GM12878 (cell line): ENCODE measurements at regions not wholly inside any gene's neighbourhood (a gene's known extent, or its start where the extent isn't known, plus 50 kb on each side); places are given as distances from the start of the nearest gene placed in this dataset.

Source experiments
- ATAC-seq: fragments of 200-7000 bp; cut with Tn5 transposase; 3 replicates; pipeline ENCODE4 v1.9.1; 2020; ENCODE audit warnings: mild to moderate bottlenecking, moderate library complexity
- BruUV-seq: library from RNA; stranded (reverse); fragments of 400-500 nt; replicated peaks from 2 replicates; lab custom pipeline; 2021; lab: Mats Ljungman, UMichigan
- CTCF ChIA-PET: fragments of 300-600 bp; sonication (Branson Sonifier 250); formaldehyde crosslinking; extraction: SDS; loops from one replicate; lab custom pipeline; 2021; ENCODE audit warnings: inconsistent platforms; lab: Yijun Ruan, JAX
- POLR2A ChIA-PET: fragments of 350-600 bp; formaldehyde crosslinking; extraction: SDS; loops from one replicate; lab custom pipeline; 2021; ENCODE audit warnings: inconsistent platforms; lab: Charles Lee
- RAD21 ChIA-PET: fragments of 300-600 bp; sonication (Branson Sonifier 250); formaldehyde crosslinking; loops from one replicate; lab custom pipeline; 2023; ENCODE audit warnings: antibody characterized with exemption; ENCODE audit not compliant: unreplicated experiment; lab: Charles Lee
- SMC1A ChIA-PET: fragments of 300-600 bp; sonication (Branson Sonifier 250); formaldehyde crosslinking; loops from one replicate; lab custom pipeline; 2023; ENCODE audit not compliant: unreplicated experiment, uncharacterized antibody; lab: Charles Lee
- DNase-seq: peaks from one replicate; pipeline ENCODE4 v3.0.0-alpha.2; 2011; ENCODE audit warnings: low read depth, low spot score
- FAIRE-seq: peaks from 3 replicates; lab custom pipeline; 2011; peaks lifted over from hg19 to GRCh38; lab: Jason Lieb, UNC
- H2AFZ ChIP-seq: 2 replicates; pipeline ENCODE4 v1.6.0; 2011; ENCODE audit warnings: low read depth, low read length, control low read depth; ENCODE audit not compliant: control insufficient read depth
- H3K27ac ChIP-seq: 2 replicates; pipeline ENCODE4 v1.5.1; 2011; ENCODE audit warnings: control low read depth; ENCODE audit not compliant: control insufficient read depth, insufficient read depth
- H3K27me3 ChIP-seq, 2 experiments: replicated peaks in 1 of 2; 2 replicates each; pipeline versions ENCODE4 v1.6.0 to v1.6.1; 2011; ENCODE audit warnings: low read length in 1 of 2; ENCODE audit not compliant: control insufficient read depth in 2 of 2, insufficient read depth in 2 of 2
- H3K36me3 ChIP-seq, 2 experiments: 2 replicates each; pipeline ENCODE4 v1.5.1; 2011; ENCODE audit warnings: low read length in 1 of 2; ENCODE audit not compliant: control insufficient read depth in 2 of 2, insufficient read depth in 2 of 2
- H3K4me1 ChIP-seq: 2 replicates; pipeline ENCODE4 v1.6.1; 2011; ENCODE audit warnings: mild to moderate bottlenecking, low read length, moderate library complexity, mixed read lengths; ENCODE audit not compliant: control insufficient read depth, insufficient read depth
- H3K4me2 ChIP-seq: 2 replicates; pipeline ENCODE4 v1.6.0; 2011; ENCODE audit warnings: control low read depth; ENCODE audit not compliant: control insufficient read depth, insufficient read depth
- H3K4me3 ChIP-seq: fragments of 200-600 bp; sonication (generic); 2 replicates; pipeline ENCODE4 v1.5.1; 2016
- H3K79me2 ChIP-seq: 2 replicates; pipeline ENCODE4 v1.6.0; 2011; ENCODE audit warnings: low read length; ENCODE audit not compliant: control insufficient read depth, insufficient read depth
- H3K9ac ChIP-seq: 2 replicates; pipeline ENCODE4 v1.8.0; 2011; ENCODE audit warnings: low read length, control low read depth, mixed read lengths; ENCODE audit not compliant: control insufficient read depth, insufficient read depth
- H3K9me3 ChIP-seq: replicated peaks from 3 replicates; pipeline ENCODE4 v1.5.1; 2011; ENCODE audit warnings: mild to moderate bottlenecking, low read length; ENCODE audit not compliant: control insufficient read depth, insufficient read depth
- H4K20me1 ChIP-seq: 2 replicates; pipeline ENCODE4 v1.6.0; 2011; ENCODE audit not compliant: control insufficient read depth, insufficient read depth
- ASH2L ChIP-seq: fragments of 300-600, 200-600 bp; sonication (generic); IDR thresholded peaks from 2 replicates; pipeline ENCODE4 v1.6.1; 2017; ENCODE audit warnings: low read depth, mild to moderate bottlenecking, borderline replicate concordance
- ETV6 ChIP-seq, 2 experiments: fragments of 450-650 bp in 1 of 2; IDR thresholded peaks in 1 of 2; conservative IDR thresholded peaks in 1 of 2; 2 replicates each; pipeline ENCODE4 v1.6.1; 2014; ENCODE audit warnings: antibody characterized with exemption in 1 of 2, borderline replicate concordance in 1 of 2, low read depth in 1 of 2, mild to moderate bottlenecking in 1 of 2, moderate library complexity in 1 of 2
- KLF5 ChIP-seq: fragments of 450-650 bp; IDR thresholded peaks from 2 replicates; pipeline ENCODE4 v1.6.1; 2014; ENCODE audit warnings: mild to moderate bottlenecking; ENCODE audit not compliant: partially characterized antibody
- POLR2A ChIP-seq: IDR thresholded peaks from 2 replicates; pipeline ENCODE4 v1.6.1; 2011; ENCODE audit warnings: low read depth, mild to moderate bottlenecking, low read length
- TARDBP ChIP-seq: IDR thresholded peaks from 2 replicates; pipeline ENCODE4 v1.6.1; 2016; ENCODE audit warnings: borderline replicate concordance
- WGBS: methylation state at CpG from one replicate; pipeline ENCODE4 v1.1.6; 2016; ENCODE audit warnings: low lambda C conversion rate; ENCODE audit not compliant: insufficient replicate concordance, insufficient coverage; ENCODE audit errors: missing lambda C conversion rate; 5-methylcytosine and 5-hydroxymethylcytosine counted together
- in situ Hi-C: fragments of 300-500 bp; cut with MboI; formaldehyde crosslinking; loops from 9 replicates; pipeline ENCODE4 v1.14.3; 2018; ENCODE audit warnings: mixed read lengths
- intact Hi-C: fragments of 100-400 bp; cut with micrococcal nuclease; formaldehyde crosslinking; loops from one replicate; pipeline ENCODE4 v1.14.2; 2022; ENCODE audit not compliant: unreplicated experiment
- TF ChIP-seq, protein P1 (sequence below): fragments of 450-650 bp; IDR thresholded peaks from 2 replicates; pipeline ENCODE4 v1.6.1; 2017; ENCODE audit warnings: mild to moderate bottlenecking, moderate library complexity
- TF ChIP-seq, protein P2 (sequence below): fragments of 450-650 bp; formaldehyde crosslinking; IDR thresholded peaks from 2 replicates; pipeline ENCODE4 v1.4.0; 2022; ENCODE audit warnings: mild to moderate bottlenecking, moderate library complexity
- TF ChIP-seq, protein P3 (sequence below): fragments of 450-650 bp; IDR thresholded peaks from 2 replicates; pipeline ENCODE4 v1.6.1; 2017; ENCODE audit warnings: low read depth, mild to moderate bottlenecking, moderate library complexity
- TF ChIP-seq, protein P4 (sequence below): fragments of 150-350 bp; IDR thresholded peaks from 2 replicates; pipeline ENCODE4 v1.6.1; 2016; ENCODE audit warnings: low read depth, low read length

DNA sequence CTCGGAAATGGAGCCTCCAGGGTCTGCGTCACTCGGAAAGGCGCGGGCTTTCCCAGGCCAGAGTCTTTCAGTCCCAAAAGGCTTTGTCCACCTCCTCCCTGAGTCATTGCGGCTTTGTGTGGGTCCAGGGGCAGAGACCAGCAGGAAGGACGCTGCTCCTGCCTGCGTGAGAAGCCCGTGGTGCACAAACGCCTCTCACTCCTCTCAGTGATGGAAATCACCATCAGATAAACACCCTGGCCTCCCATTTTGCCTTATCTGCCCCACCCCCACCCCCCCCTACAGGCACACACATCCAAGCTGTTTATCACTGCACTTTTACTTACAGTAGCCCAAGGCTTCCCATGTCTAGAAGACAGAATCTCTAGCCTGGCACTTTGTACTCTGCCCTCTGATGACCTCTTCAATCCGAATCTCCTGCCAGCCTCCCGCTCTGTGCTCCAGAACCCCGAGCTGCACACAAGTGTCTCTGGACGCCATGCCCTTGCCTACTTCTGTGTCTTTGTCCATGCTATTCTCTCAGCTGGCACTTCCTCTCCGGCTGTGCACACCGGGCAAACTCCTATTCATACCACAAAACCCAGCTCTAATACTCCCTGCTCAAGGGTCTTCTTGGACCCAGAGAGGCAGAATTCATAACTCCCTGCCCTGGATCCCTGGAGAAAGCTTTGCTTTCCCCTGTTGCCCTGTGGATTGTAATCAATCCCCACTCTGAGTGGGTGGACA lies 954.6 kb downstream of the TBC1D22A start:
- intact Hi-C loops = no loop called here
- Histone ChIP-seq H3K27ac (no peak overlapping the region), H3K9ac (no peak overlapping the region), H4K20me1 (no peaks in the 10 kb centered on the region), H3K4me2 (no peak overlapping the region), H2AFZ (no peak overlapping the region), H3K4me1 (no peaks in the 10 kb centered on the region), H3K36me3 (no peaks in the 10 kb centered on the region), H3K27me3 (no peaks in the 10 kb centered on the region), H3K9me3 (no peaks in the 10 kb centered on the region; the same call in 2 of the 3 replicates), H3K79me2 (no peaks in the 10 kb centered on the region), H3K4me3 (no peak overlapping the region)
- ChIA-PET RAD21 (no interaction called here), CTCF (no interaction called here), POLR2A (no interaction called here), SMC1A (no interaction called here)
- no peak for DNase-seq
- 54% methylated on average over 16 of the region's 16 CpGs for WGBS
- BruUV-seq = no TSS peak
- in situ Hi-C loops = no loop called here
- no peak for FAIRE-seq
- ATAC-seq = no peak
- TF ChIP-seq ASH2L = no peak
- no peak for TF ChIP-seq TARDBP
- TF ChIP-seq, protein P1, sequence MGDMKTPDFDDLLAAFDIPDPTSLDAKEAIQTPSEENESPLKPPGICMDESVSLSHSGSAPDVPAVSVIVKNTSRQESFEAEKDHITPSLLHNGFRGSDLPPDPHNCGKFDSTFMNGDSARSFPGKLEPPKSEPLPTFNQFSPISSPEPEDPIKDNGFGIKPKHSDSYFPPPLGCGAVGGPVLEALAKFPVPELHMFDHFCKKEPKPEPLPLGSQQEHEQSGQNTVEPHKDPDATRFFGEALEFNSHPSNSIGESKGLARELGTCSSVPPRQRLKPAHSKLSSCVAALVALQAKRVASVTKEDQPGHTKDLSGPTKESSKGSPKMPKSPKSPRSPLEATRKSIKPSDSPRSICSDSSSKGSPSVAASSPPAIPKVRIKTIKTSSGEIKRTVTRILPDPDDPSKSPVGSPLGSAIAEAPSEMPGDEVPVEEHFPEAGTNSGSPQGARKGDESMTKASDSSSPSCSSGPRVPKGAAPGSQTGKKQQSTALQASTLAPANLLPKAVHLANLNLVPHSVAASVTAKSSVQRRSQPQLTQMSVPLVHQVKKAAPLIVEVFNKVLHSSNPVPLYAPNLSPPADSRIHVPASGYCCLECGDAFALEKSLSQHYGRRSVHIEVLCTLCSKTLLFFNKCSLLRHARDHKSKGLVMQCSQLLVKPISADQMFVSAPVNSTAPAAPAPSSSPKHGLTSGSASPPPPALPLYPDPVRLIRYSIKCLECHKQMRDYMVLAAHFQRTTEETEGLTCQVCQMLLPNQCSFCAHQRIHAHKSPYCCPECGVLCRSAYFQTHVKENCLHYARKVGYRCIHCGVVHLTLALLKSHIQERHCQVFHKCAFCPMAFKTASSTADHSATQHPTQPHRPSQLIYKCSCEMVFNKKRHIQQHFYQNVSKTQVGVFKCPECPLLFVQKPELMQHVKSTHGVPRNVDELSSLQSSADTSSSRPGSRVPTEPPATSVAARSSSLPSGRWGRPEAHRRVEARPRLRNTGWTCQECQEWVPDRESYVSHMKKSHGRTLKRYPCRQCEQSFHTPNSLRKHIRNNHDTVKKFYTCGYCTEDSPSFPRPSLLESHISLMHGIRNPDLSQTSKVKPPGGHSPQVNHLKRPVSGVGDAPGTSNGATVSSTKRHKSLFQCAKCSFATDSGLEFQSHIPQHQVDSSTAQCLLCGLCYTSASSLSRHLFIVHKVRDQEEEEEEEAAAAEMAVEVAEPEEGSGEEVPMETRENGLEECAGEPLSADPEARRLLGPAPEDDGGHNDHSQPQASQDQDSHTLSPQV = no peak
- TF ChIP-seq KLF5 = no peak
- no peak for TF ChIP-seq POLR2A
- TF ChIP-seq, protein P2, sequence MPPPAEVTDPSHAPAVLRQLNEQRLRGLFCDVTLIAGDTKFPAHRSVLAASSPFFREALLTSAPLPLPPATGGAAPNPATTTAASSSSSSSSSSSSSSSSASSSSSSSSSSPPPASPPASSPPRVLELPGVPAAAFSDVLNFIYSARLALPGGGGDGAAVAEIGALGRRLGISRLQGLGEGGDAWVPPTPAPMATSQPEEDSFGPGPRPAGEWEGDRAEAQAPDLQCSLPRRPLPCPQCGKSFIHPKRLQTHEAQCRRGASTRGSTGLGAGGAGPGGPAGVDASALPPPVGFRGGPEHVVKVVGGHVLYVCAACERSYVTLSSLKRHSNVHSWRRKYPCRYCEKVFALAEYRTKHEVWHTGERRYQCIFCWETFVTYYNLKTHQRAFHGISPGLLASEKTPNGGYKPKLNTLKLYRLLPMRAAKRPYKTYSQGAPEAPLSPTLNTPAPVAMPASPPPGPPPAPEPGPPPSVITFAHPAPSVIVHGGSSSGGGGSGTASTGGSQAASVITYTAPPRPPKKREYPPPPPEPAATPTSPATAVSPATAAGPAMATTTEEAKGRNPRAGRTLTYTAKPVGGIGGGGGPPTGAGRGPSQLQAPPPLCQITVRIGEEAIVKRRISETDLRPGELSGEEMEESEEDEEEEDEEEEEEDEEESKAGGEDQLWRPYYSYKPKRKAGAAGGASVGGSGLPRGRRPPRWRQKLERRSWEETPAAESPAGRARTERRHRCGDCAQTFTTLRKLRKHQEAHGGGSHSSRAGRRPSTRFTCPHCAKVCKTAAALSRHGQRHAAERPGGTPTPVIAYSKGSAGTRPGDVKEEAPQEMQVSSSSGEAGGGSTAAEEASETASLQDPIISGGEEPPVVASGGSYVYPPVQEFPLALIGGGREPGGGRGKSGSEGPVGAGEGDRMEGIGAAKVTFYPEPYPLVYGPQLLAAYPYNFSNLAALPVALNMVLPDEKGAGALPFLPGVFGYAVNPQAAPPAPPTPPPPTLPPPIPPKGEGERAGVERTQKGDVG (CRISPR knock-in tag) = no peak
- TF ChIP-seq, protein P3, sequence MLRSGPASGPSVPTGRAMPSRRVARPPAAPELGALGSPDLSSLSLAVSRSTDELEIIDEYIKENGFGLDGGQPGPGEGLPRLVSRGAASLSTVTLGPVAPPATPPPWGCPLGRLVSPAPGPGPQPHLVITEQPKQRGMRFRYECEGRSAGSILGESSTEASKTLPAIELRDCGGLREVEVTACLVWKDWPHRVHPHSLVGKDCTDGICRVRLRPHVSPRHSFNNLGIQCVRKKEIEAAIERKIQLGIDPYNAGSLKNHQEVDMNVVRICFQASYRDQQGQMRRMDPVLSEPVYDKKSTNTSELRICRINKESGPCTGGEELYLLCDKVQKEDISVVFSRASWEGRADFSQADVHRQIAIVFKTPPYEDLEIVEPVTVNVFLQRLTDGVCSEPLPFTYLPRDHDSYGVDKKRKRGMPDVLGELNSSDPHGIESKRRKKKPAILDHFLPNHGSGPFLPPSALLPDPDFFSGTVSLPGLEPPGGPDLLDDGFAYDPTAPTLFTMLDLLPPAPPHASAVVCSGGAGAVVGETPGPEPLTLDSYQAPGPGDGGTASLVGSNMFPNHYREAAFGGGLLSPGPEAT = no peak
- no peak for TF ChIP-seq ETV6 (conservative IDR thresholded peaks at IDR 0.05 in 1 of 2, IDR thresholded peaks at IDR 0.05 in 1 of 2; ENCODE audit: borderline replicate concordance in 1 of 2, low read depth in 1 of 2)
- TF ChIP-seq, protein P4, sequence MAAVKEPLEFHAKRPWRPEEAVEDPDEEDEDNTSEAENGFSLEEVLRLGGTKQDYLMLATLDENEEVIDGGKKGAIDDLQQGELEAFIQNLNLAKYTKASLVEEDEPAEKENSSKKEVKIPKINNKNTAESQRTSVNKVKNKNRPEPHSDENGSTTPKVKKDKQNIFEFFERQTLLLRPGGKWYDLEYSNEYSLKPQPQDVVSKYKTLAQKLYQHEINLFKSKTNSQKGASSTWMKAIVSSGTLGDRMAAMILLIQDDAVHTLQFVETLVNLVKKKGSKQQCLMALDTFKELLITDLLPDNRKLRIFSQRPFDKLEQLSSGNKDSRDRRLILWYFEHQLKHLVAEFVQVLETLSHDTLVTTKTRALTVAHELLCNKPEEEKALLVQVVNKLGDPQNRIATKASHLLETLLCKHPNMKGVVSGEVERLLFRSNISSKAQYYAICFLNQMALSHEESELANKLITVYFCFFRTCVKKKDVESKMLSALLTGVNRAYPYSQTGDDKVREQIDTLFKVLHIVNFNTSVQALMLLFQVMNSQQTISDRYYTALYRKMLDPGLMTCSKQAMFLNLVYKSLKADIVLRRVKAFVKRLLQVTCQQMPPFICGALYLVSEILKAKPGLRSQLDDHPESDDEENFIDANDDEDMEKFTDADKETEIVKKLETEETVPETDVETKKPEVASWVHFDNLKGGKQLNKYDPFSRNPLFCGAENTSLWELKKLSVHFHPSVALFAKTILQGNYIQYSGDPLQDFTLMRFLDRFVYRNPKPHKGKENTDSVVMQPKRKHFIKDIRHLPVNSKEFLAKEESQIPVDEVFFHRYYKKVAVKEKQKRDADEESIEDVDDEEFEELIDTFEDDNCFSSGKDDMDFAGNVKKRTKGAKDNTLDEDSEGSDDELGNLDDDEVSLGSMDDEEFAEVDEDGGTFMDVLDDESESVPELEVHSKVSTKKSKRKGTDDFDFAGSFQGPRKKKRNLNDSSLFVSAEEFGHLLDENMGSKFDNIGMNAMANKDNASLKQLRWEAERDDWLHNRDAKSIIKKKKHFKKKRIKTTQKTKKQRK = no peak
